ENCODE measurements at regions not wholly inside any gene's neighbourhood (a gene's known extent, or its start where the extent isn't known, plus 50 kb on each side); places are given as distances from the start of the nearest gene placed in this dataset.

- no peak for DNase-seq (ENCODE audit: low spot score)
- 91% methylated on average over 3 of the region's 3 CpGs for WGBS
- no peak for TF ChIP-seq SP1 (IDR thresholded peaks at IDR 0.05)
- TF ChIP-seq REST (IDR thresholded peaks at IDR 0.05), result no peak
- TF ChIP-seq HNF4G (IDR thresholded peaks at IDR 0.05), result no peak
- TF ChIP-seq RXRA (IDR thresholded peaks at IDR 0.05), result no peak
- no peak for TF ChIP-seq JUND (IDR thresholded peaks at IDR 0.05)
- TF ChIP-seq GABPA (IDR thresholded peaks at IDR 0.05 in 1 of 2, conservative IDR thresholded peaks at IDR 0.05 in 1 of 2), result no peak
- no peak for TF ChIP-seq CTCF (IDR thresholded peaks at IDR 0.05; ENCODE audit: low read depth, low read length, missing input control)
- no peak for TF ChIP-seq EGR1 (IDR thresholded peaks at IDR 0.05; ENCODE audit: low read depth in 2 of 2)
- TF ChIP-seq ATF3 (IDR thresholded peaks at IDR 0.05), result no peak
- no peak for TF ChIP-seq ZBTB33 (IDR thresholded peaks at IDR 0.05)
- TF ChIP-seq FOXA1 (IDR thresholded peaks at IDR 0.05), result no peak
- no peak for TF ChIP-seq FOXA2 (IDR thresholded peaks at IDR 0.05)
- TF ChIP-seq TAF1 (conservative IDR thresholded peaks at IDR 0.05), result no peak
- Histone ChIP-seq H3K9ac (ENCODE audit: low read depth in 1 of 2, low read length in 2 of 2) (no peak overlapping the region), H3K27me3 (ENCODE audit: control insufficient read depth in 4 of 4, insufficient read depth in 4 of 4, low read length in 3 of 4) (peaks cover 0 to 3% (median 0%) of the 10 kb centered on the region in 4 donors), H3K4me3 (ENCODE audit: low read depth in 1 of 3, low read length in 3 of 3) (no peak overlapping the region), H3K4me1 (ENCODE audit: control insufficient read depth in 4 of 4, insufficient read depth in 4 of 4, low read length in 3 of 4) (no peaks in the 10 kb centered on the region), H3K9me3 (ENCODE audit: control insufficient read depth in 4 of 4, low read length in 3 of 4) (no peaks in the 10 kb centered on the region), H3K27ac (ENCODE audit: low read depth in 1 of 2, low read length in 2 of 2) (no peak overlapping the region), H3K36me3 (ENCODE audit: control insufficient read depth in 4 of 4, insufficient read depth in 3 of 4, low read depth in 1 of 4, low read length in 3 of 4) (no peaks in the 10 kb centered on the region)
Observed at GRCh38 chr20:52592567-52592966, 379.6 kb upstream of the TSHZ2 start.

GRCh38 chr20:52590100-52590499, 382.1 kb upstream of the TSHZ2 start:
- H3K4me3 ChIP-seq (ENCODE audit: low read depth in 1 of 3, low read length in 3 of 3), result no peak overlapping the region
- WGBS, result 83% methylated on average over 2 of the region's 2 CpGs
- H3K27me3 ChIP-seq (ENCODE audit: control insufficient read depth in 4 of 4, insufficient read depth in 4 of 4, low read length in 3 of 4), result peaks cover 0 to 3% (median 0%) of the 10 kb centered on the region in 4 donors
- H3K4me1 ChIP-seq (ENCODE audit: control insufficient read depth in 4 of 4, insufficient read depth in 4 of 4, low read length in 3 of 4), result no peaks in the 10 kb centered on the region
- no peaks in the 10 kb centered on the region for H3K9me3 ChIP-seq (ENCODE audit: control insufficient read depth in 4 of 4, low read length in 3 of 4)
- no peak for DNase-seq (ENCODE audit: low spot score)
- no peaks in the 10 kb centered on the region for H3K36me3 ChIP-seq (ENCODE audit: control insufficient read depth in 4 of 4, insufficient read depth in 3 of 4, low read depth in 1 of 4, low read length in 3 of 4)
- no peak overlapping the region for H3K9ac ChIP-seq (ENCODE audit: low read depth in 1 of 2, low read length in 2 of 2)
- no peak overlapping the region for H3K27ac ChIP-seq (ENCODE audit: low read depth in 1 of 2, low read length in 2 of 2)
- TF ChIP-seq MAX (IDR thresholded peaks at IDR 0.05) (no peak), TAF1 (conservative IDR thresholded peaks at IDR 0.05) (no peak), HNF4A (conservative IDR thresholded peaks at IDR 0.05) (no peak), ZBTB33 (IDR thresholded peaks at IDR 0.05) (no peak), REST (IDR thresholded peaks at IDR 0.05) (no peak), GABPA (IDR thresholded peaks at IDR 0.05 in 1 of 2, conservative IDR thresholded peaks at IDR 0.05 in 1 of 2) (no peak), FOXA2 (IDR thresholded peaks at IDR 0.05) (no peak), JUND (IDR thresholded peaks at IDR 0.05) (no peak), EGR1 (IDR thresholded peaks at IDR 0.05; ENCODE audit: low read depth in 2 of 2) (no peak), RAD21 (IDR thresholded peaks at IDR 0.05) (no peak), NR2F2 (IDR thresholded peaks at IDR 0.05) (no peak), SP1 (IDR thresholded peaks at IDR 0.05) (no peak), ATF3 (IDR thresholded peaks at IDR 0.05) (no peak), FOXA1 (IDR thresholded peaks at IDR 0.05) (no peak), RXRA (IDR thresholded peaks at IDR 0.05) (no peak), HNF4G (IDR thresholded peaks at IDR 0.05) (no peak)
